GM18907 (cell line): ENCODE measurements at regions not wholly inside any gene's neighbourhood (a gene's known extent, or its start where the extent isn't known, plus 50 kb on each side); places are given as distances from the start of the nearest gene placed in this dataset.
"Not testable (repeated sequence)": the region's sequence is repeated elsewhere in the genome, so short reads cannot be mapped to it uniquely, and the experiment has no call there.

Experiments
- ATAC-seq: cut with Tn5 transposase; IDR thresholded peaks from one replicate; pipeline ENCODE4 v1.9.1; 2021; ENCODE audit warnings: mild to moderate bottlenecking, moderate library complexity; ENCODE audit not compliant: unreplicated experiment

DNA sequence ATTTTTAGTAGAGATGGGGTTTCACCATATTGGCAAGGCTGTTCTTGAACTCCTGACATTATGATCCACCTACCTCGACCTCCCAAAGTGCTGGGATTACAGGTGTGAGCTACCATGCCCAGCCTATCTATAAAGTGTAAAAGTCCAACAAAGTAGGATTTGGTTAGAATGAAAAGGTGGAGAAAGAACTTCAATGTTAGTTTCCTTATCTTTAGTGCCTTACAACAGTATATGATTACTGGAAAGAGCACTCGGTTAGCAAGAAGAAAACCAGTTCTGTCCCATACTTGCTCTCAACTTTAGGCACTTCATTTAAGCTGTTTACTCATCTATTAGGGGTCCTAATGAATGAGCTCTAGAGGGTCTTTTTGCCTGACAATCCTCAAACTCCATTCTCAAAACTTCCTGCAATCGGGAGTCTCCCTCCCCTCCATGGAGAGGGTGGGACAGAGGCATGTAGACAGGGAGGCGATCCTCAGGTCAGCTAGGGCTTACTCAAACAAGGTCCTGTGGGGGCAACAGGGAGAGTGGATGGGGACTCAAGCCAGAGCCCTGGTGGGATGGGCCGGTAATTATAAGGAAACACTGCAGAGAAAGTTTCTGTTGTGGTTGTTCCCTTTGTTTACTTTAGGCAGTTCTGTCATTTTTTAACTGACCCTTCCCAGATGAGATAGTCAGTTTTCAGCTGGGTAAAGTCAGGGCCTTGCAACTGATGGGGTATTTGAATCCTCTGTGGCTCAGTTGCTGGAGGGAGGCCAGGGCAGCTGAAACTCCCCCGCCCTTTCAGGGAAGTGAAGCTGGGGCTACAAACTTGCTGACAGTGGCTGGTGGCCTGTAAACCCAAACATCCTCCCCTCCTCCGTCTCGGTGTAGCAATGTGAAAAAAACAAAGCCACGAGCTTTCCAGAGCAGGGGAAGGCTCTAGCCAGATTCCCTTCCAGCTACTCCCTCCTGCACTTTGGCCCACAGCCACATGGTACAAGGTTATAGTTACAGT lies 64.4 kb upstream of the NOTCH2NLA start:
- ATAC-seq = peak; percentile 63

DNA sequence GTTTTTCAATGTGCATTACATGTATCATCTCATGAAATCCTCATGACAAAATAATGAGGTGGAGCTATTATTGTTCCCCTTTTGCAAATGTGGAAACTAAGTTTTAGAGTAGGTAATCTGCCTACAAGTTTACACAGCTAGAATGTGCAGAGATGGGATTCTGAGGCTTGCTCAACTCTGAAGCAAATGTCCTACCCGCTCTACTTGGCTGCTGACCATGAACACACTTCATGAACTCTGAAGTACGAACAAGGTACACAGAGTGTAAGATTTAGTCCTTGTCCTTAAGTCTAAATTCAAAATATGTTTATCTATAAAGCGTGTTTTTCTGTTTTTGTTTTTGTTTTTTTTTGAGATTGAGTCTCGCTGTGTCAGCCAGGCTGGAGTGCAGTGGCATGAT lies 63.6 kb upstream of the NOTCH2NLA start:
- ATAC-seq = not testable (repeated sequence)

DNA sequence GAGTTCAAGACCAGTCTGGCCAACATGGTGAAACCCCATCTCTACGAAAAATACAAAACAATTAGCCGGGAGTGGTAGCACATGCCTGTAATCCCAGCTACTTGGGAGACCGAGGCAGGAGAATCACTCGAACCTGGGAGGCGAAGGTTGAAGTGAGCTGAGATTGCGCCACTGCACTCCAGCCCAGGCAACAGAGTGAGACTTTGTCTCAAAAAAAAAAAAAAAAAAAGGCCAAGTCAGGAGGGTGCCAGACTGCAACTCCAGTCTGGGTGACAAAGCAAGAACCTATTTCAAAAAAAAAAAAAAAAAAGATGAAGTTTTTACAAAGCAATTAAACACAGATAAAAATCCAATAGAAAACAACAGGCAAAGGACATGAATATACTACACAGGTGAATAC lies 59.1 kb upstream of the NOTCH2NLA start:
- ATAC-seq = not testable (repeated sequence)

- peak; percentile 63 for ATAC-seq
Measured at GRCh38 chr1:146284760-146285159, 55.9 kb upstream of the NOTCH2NLA start.

DNA sequence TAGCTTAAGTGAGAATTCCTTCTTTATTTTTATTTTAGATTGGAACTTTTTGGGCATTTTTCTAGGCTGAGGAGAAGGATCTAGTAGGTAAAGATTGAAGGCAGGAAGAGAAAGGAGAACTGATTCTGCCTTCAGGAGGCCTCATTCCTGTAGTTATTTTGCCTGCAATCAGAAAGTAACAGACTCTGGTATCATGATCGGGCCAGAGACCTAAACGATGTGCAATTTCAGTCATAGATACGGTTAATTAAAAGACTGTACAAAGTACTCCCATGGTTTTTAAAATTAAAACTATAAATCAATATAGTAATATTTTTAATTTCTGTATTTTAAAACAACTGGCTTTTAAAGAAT lies 54.7 kb upstream of the NOTCH2NLA start:
- peak; percentile 41 for ATAC-seq

- peak; percentile 77 for ATAC-seq
Measured at GRCh38 chr1:146282807-146283526, 54.1 kb upstream of the NOTCH2NLA start.

DNA sequence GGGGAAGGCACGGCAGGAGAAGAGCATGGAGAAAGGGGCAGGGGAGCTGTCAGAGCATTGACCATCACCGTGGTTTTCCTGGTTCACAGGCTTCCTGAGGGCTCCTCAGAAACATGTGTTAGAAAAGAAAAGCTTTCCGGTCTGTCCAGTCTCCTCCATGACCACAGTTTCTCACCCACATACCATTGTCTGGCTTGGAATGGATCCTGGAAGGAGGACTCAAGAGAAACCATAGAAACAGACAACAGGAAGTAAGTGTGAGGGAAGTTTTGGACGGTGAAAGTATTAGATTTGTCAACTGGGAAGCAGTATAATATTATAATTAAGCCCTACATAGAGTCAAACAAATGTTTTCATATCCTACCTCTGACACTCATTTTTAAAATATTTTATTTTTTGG lies 52.7 kb upstream of the NOTCH2NLA start:
- not testable (repeated sequence) for ATAC-seq

DNA sequence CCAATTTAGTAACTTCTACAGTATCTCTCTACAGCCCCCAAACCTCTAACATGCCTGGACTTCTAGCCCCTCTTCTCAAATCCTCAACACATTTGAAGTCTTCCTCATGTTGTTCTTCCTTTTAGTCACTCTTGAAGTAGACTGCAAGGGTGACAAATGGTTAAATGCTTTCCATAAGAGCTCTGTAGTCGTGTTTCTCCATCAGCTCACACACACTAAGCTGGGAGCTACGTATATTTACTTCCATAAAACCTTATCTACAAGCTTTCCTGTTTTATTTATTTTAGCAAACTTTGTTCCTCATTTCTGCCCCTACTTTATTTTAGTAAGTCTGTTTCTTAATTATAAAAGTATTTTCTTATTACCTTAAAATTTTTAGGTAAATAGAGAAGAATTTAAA lies 49.9 kb upstream of the NOTCH2NLA start:
- not testable (repeated sequence) for ATAC-seq
